ENCODE measurements at regions not wholly inside any gene's neighbourhood (a gene's known extent, or its start where the extent isn't known, plus 50 kb on each side); places are given as distances from the start of the nearest gene placed in this dataset.

DNA sequence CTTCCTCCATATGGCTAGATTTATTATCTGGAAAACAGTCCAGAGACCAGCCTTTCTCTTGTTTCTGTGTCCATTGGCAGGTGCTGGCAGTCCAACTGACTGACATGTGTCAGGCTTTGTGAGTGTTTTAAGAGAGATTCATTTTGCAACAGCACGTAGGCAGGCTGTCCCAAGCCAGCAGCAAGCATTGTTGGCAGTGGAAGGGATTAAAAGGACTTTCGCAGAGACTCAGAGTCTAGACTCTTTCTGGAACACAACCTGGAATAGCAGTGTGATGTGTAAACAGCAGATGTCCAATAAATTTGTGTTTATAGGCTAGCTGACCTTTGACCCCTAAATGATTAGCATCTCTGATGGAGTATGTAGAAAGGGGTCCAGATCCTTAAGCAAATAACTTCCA, 222.2 kb upstream of the SERP2 start:
- H3K9ac ChIP-seq (ENCODE audit: low read depth in 1 of 3, low read length in 3 of 3): peak overlapping the region in 1 of 3 donors; percentile 15
- H3K4me3 ChIP-seq (ENCODE audit: low read length in 3 of 3): no peak overlapping the region
- no peaks in the 10 kb centered on the region for H3K36me3 ChIP-seq (ENCODE audit: control insufficient read depth in 3 of 3, insufficient read depth in 3 of 3, low read length in 3 of 3)
- H3K27ac ChIP-seq (ENCODE audit: low read depth, low read length): peak overlapping the region; percentile 36
- peaks cover 28 to 43% (median 39%) of the 10 kb centered on the region in 3 donors for H3K4me1 ChIP-seq (ENCODE audit: control insufficient read depth in 3 of 3, insufficient read depth in 3 of 3, low read length in 3 of 3)
- H3K27me3 ChIP-seq (ENCODE audit: control insufficient read depth in 3 of 3, insufficient read depth in 3 of 3, low read length in 3 of 3): no peaks in the 10 kb centered on the region
- H3K9me3 ChIP-seq (ENCODE audit: control insufficient read depth in 3 of 3, low read length in 3 of 3): no peaks in the 10 kb centered on the region

DNA sequence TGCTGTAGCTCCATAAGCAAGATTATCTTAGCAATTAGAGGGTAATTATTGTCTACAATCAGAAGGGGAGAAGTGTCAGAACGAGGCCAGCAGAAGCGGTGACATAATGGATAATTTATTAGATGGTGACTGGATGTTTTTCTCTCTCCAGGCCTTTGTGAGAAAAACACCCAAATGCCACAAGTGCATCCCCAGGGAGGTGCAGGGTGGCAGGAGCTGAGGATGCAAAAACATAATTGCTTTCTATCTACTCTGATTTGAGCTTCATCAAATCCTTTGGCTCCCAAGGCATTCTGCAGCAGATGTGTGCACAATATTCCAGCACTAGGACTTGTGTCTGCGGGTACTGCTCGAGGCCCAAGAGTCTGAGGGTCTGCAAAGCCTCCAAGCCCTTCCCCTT, 220.1 kb upstream of the SERP2 start:
- H3K27me3 ChIP-seq (ENCODE audit: control insufficient read depth in 3 of 3, insufficient read depth in 3 of 3, low read length in 3 of 3): no peaks in the 10 kb centered on the region
- H3K27ac ChIP-seq (ENCODE audit: low read depth, low read length): no peak overlapping the region
- no peaks in the 10 kb centered on the region for H3K36me3 ChIP-seq (ENCODE audit: control insufficient read depth in 3 of 3, insufficient read depth in 3 of 3, low read length in 3 of 3)
- H3K4me3 ChIP-seq (ENCODE audit: low read length in 3 of 3): no peak overlapping the region
- peaks cover 48 to 61% (median 60%) of the 10 kb centered on the region in 3 donors for H3K4me1 ChIP-seq (ENCODE audit: control insufficient read depth in 3 of 3, insufficient read depth in 3 of 3, low read length in 3 of 3)
- H3K9ac ChIP-seq (ENCODE audit: low read depth in 1 of 3, low read length in 3 of 3): no peak overlapping the region
- no peaks in the 10 kb centered on the region for H3K9me3 ChIP-seq (ENCODE audit: control insufficient read depth in 3 of 3, low read length in 3 of 3)

DNA sequence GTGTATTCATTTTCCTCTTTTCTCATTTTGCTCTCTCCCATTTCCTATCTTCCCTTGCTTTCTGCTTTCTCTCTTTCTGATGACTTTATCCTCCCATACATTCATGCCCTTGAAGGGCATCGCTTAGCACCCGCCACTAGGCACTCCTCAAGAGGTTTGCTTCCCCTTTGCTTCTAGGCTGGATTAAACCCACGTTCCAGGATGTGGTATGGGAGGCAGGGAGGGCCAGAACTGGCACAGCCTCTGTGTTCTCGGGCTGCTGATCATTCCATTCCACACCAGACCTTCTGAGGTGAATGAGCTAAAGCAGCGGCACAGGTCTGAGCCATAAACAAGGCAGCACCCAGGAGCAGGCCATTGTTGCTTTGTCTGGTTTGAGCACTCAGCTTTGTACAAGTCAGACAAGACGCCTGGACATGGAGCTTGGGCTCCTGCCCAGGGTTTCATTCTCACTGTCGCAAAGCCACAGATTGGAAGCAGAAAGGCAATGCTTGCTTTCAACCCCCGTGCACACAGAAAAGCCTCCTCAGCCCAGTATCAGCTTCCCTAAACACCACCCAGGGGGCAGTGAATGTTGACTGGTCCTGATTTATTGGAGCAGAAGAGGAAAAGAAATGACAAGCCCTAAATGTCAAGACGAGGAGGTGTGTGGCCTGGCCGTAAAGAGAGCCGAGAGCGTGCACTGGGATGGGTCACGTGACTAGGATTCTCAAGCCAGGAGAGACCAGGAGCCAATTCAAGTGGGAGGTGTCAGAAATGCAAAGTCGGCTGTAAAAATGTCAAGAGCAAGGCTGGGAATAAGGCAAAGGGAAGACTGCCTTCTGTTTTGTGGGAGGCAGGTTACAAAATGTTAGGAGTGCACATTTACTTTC, 218.0 kb upstream of the SERP2 start:
- Histone ChIP-seq H3K9ac (ENCODE audit: low read depth in 1 of 3, low read length in 3 of 3) (peak overlapping the region; percentile 47 to 84 (median 75)), H3K4me1 (ENCODE audit: control insufficient read depth in 3 of 3, insufficient read depth in 3 of 3, low read length in 3 of 3) (peaks cover 67 to 77% (median 74%) of the 10 kb centered on the region in 3 donors), H3K4me3 (ENCODE audit: low read length in 3 of 3) (peak overlapping the region; percentile 45 to 66 (median 52))

DNA sequence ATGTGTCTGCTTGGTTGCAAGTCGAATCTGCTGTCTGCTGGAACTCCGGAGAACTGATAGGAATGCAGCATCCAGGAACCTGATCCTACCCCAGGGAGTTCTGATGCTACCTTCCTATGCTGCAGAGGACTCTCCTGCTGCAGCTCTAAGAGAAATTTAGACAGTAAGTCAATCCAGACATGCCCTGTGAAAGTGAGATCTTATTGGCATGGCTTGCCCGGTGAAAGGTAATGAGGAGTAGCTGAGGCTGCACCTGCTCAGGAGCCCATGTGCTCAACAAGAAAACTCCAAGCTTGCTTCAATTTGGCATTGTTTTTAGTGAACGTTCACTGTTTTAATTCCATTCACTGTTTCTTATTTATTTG, 217.3 kb upstream of the SERP2 start:
- peaks cover 71 to 79% (median 74%) of the 10 kb centered on the region in 3 donors for H3K4me1 ChIP-seq (ENCODE audit: control insufficient read depth in 3 of 3, insufficient read depth in 3 of 3, low read length in 3 of 3)

More for the DNA sequence above, 218.0 kb upstream of the SERP2 start:
- H3K27ac ChIP-seq (ENCODE audit: low read depth, low read length): peak overlapping the region; percentile 55
- no peaks in the 10 kb centered on the region for H3K27me3 ChIP-seq (ENCODE audit: control insufficient read depth in 3 of 3, insufficient read depth in 3 of 3, low read length in 3 of 3)
- H3K9me3 ChIP-seq (ENCODE audit: control insufficient read depth in 3 of 3, low read length in 3 of 3): no peaks in the 10 kb centered on the region
- no peaks in the 10 kb centered on the region for H3K36me3 ChIP-seq (ENCODE audit: control insufficient read depth in 3 of 3, insufficient read depth in 3 of 3, low read length in 3 of 3)

DNA sequence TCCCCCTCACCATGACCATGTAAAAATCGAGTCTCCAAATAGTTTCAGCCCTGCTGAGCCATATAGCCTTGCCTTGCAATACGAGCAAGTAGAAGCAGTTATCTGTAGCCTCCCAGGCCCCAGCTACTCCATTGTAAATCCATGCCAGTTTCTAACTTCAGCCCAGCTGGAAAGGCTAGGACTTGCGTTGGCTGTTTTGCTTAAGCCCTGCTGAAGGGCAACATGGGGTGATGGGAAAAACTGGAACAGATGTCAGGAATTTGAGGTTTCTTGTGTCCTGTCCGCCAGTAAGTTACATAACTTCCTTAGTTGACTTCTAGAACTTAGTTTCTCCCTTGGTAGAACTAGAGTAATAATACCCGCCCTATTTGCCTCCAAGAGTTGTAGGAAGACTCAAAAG, 216.0 kb upstream of the SERP2 start:
- Histone ChIP-seq H3K36me3 (ENCODE audit: control insufficient read depth in 3 of 3, insufficient read depth in 3 of 3, low read length in 3 of 3) (no peaks in the 10 kb centered on the region), H3K4me1 (ENCODE audit: control insufficient read depth in 3 of 3, insufficient read depth in 3 of 3, low read length in 3 of 3) (peaks cover 66 to 74% (median 68%) of the 10 kb centered on the region in 3 donors), H3K9me3 (ENCODE audit: control insufficient read depth in 3 of 3, low read length in 3 of 3) (no peaks in the 10 kb centered on the region), H3K9ac (ENCODE audit: low read depth in 1 of 3, low read length in 3 of 3) (peak overlapping the region in 1 of 3 donors; percentile 36), H3K27me3 (ENCODE audit: control insufficient read depth in 3 of 3, insufficient read depth in 3 of 3, low read length in 3 of 3) (no peaks in the 10 kb centered on the region), H3K27ac (ENCODE audit: low read depth, low read length) (peak overlapping the region; percentile 59), H3K4me3 (ENCODE audit: low read length in 3 of 3) (peak overlapping the region in 2 of 3 donors; percentile 1 to 14)

More for the DNA sequence above, 217.3 kb upstream of the SERP2 start:
- no peaks in the 10 kb centered on the region for H3K9me3 ChIP-seq (ENCODE audit: control insufficient read depth in 3 of 3, low read length in 3 of 3)
- H3K36me3 ChIP-seq (ENCODE audit: control insufficient read depth in 3 of 3, insufficient read depth in 3 of 3, low read length in 3 of 3): no peaks in the 10 kb centered on the region
- H3K27me3 ChIP-seq (ENCODE audit: control insufficient read depth in 3 of 3, insufficient read depth in 3 of 3, low read length in 3 of 3): no peaks in the 10 kb centered on the region
- peak overlapping the region; percentile 55 for H3K27ac ChIP-seq (ENCODE audit: low read depth, low read length)
- H3K9ac ChIP-seq (ENCODE audit: low read depth in 1 of 3, low read length in 3 of 3): peak overlapping the region; percentile 47 to 84 (median 75)
- H3K4me3 ChIP-seq (ENCODE audit: low read length in 3 of 3): peak overlapping the region; percentile 45 to 66 (median 52)

DNA sequence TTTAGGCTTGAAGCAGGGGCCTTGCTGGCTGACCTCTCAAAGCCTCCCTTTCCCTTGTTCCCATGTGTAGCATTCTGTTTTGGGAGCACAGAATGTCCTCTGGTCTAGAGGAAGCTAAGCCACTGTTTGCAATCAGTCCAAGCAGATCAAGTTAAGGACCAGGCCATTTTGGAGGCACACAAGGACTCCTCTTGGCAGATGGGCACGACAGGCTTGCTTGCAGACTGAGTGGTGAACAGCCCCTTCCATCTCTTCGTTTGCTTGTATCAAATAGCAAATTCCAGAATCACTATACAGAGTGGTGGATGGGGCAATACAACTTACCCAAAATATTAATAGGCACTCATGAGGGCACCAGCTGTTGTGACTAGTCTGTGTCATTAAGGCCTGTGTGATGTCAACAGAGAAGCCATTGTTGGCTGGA, 215.5 kb upstream of the SERP2 start:
- Histone ChIP-seq H3K27ac (ENCODE audit: low read depth, low read length) (peak overlapping the region; percentile 59), H3K27me3 (ENCODE audit: control insufficient read depth in 3 of 3, insufficient read depth in 3 of 3, low read length in 3 of 3) (no peaks in the 10 kb centered on the region), H3K9ac (ENCODE audit: low read depth in 1 of 3, low read length in 3 of 3) (peak overlapping the region in 1 of 3 donors; percentile 36), H3K4me1 (ENCODE audit: control insufficient read depth in 3 of 3, insufficient read depth in 3 of 3, low read length in 3 of 3) (peaks cover 66 to 74% (median 68%) of the 10 kb centered on the region in 3 donors), H3K4me3 (ENCODE audit: low read length in 3 of 3) (peak overlapping the region in 1 of 3 donors; percentile 1), H3K36me3 (ENCODE audit: control insufficient read depth in 3 of 3, insufficient read depth in 3 of 3, low read length in 3 of 3) (no peaks in the 10 kb centered on the region), H3K9me3 (ENCODE audit: control insufficient read depth in 3 of 3, low read length in 3 of 3) (no peaks in the 10 kb centered on the region)

DNA sequence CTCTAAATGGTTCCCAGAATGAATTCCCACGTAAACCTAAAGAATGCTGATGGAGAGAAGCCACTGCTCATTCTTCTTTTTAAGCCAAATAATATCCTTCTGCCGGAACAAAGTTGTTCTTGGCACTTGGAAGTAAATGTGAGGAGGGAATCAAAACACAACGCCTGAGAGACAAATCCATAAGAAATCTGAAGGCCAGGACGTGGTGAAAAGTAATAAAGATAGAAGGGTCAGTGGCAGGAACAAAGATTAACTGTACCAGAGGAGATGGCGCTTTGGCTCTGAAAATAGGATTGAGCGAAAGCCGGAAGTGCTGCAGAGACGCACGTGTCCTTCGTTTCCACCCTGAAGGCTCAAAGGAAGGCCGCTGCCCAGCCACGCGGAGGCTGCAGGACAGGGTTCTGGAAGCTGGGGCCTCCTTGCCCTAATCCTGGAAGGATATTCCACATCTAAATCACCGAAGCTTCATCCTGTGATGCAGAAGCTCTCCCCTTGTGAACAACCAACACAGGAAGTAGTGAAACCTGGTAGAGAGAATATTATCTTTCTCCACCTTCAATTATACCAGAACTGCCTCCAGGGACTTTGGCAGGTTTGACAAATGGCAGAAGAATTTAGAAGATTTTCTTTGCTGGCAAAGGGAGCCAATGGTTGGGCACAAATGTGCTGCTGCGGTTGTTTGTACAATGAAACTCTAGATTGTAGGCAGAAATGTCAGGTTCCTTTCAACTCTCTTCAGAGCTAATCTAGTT, 214.6 kb upstream of the SERP2 start:
- no peaks in the 10 kb centered on the region for H3K9me3 ChIP-seq (ENCODE audit: control insufficient read depth in 3 of 3, low read length in 3 of 3)
- no peak overlapping the region for H3K9ac ChIP-seq (ENCODE audit: low read depth in 1 of 3, low read length in 3 of 3)
- H3K27ac ChIP-seq (ENCODE audit: low read depth, low read length): peak overlapping the region; percentile 59
- H3K4me3 ChIP-seq (ENCODE audit: low read length in 3 of 3): no peak overlapping the region
- H3K27me3 ChIP-seq (ENCODE audit: control insufficient read depth in 3 of 3, insufficient read depth in 3 of 3, low read length in 3 of 3): no peaks in the 10 kb centered on the region
- H3K4me1 ChIP-seq (ENCODE audit: control insufficient read depth in 3 of 3, insufficient read depth in 3 of 3, low read length in 3 of 3): peaks cover 66 to 74% (median 68%) of the 10 kb centered on the region in 3 donors
- H3K36me3 ChIP-seq (ENCODE audit: control insufficient read depth in 3 of 3, insufficient read depth in 3 of 3, low read length in 3 of 3): no peaks in the 10 kb centered on the region

DNA sequence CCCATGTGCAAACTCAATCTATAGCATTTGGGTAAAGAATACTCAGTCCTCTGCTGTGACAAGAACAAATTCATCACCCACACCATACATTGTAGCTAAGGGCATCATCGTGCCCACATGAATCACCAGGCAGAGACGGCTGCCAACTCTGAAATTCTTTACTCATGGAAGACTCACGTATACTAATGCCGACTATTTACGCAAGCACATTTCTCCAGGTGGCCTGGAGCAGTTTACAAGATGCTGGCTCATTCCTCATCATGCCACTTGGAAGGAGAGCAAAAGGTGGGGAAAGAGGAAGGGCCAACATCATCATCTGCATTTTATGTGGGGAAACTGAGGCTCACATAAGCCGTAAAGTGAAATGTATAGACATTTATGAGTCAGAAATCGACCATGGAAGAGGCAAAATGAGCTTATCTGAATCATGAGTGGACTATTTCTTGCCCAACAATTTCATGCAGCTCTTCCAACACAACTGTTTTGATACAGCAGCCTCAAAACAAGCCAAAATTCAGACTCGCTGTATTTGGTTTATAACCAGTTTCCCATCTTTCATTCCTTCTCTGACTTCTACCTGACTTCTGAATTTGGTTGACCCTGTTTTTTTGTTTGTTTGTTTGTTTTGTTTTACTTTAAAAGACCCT, 213.9 kb upstream of the SERP2 start:
- H3K9ac ChIP-seq (ENCODE audit: low read depth in 1 of 3, low read length in 3 of 3): no peak overlapping the region
- no peaks in the 10 kb centered on the region for H3K27me3 ChIP-seq (ENCODE audit: control insufficient read depth in 3 of 3, insufficient read depth in 3 of 3, low read length in 3 of 3)
- H3K36me3 ChIP-seq (ENCODE audit: control insufficient read depth in 3 of 3, insufficient read depth in 3 of 3, low read length in 3 of 3): no peaks in the 10 kb centered on the region
- H3K4me1 ChIP-seq (ENCODE audit: control insufficient read depth in 3 of 3, insufficient read depth in 3 of 3, low read length in 3 of 3): peaks cover 65 to 68% (median 66%) of the 10 kb centered on the region in 3 donors
- peak overlapping the region; percentile 58 for H3K27ac ChIP-seq (ENCODE audit: low read depth, low read length)
- no peak overlapping the region for H3K4me3 ChIP-seq (ENCODE audit: low read length in 3 of 3)
- H3K9me3 ChIP-seq (ENCODE audit: control insufficient read depth in 3 of 3, low read length in 3 of 3): no peaks in the 10 kb centered on the region

DNA sequence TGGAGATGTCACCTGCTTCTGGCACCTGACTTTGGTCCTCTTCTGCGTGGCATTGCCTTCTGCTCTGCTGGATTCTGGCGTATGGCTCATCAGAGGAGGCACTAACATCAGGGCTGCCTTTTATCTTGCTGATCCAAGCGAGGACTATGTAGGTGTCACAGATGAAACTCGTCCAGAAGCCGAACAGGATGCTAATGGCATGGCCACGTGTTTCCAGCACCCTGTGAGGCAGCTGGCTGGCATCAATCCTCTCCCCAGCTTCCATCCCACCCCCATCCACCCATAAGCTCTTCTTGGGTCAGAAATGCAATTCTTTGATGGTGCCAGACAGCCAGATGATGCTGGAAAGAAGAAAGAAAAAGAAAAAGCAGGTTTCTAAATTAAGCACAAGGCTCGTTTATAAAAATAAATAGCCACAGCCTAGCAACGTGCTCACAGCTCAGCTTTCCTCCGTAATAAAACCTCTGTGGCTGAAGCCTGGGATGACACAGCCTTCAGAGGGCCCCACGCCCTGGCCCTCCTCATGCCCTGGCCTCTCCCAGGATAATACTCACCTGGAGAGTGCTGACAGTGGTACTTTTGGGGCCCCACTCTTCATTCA, 212.9 kb upstream of the SERP2 start:
- Histone ChIP-seq H3K9ac (ENCODE audit: low read depth in 1 of 3, low read length in 3 of 3) (peak overlapping the region in 1 of 3 donors; percentile 10), H3K9me3 (ENCODE audit: control insufficient read depth in 3 of 3, low read length in 3 of 3) (no peaks in the 10 kb centered on the region), H3K4me3 (ENCODE audit: low read length in 3 of 3) (peak overlapping the region; percentile 18 to 25 (median 23)), H3K36me3 (ENCODE audit: control insufficient read depth in 3 of 3, insufficient read depth in 3 of 3, low read length in 3 of 3) (no peaks in the 10 kb centered on the region), H3K27ac (ENCODE audit: low read depth, low read length) (peak overlapping the region; percentile 58), H3K27me3 (ENCODE audit: control insufficient read depth in 3 of 3, insufficient read depth in 3 of 3, low read length in 3 of 3) (no peaks in the 10 kb centered on the region), H3K4me1 (ENCODE audit: control insufficient read depth in 3 of 3, insufficient read depth in 3 of 3, low read length in 3 of 3) (peaks cover 55 to 60% (median 59%) of the 10 kb centered on the region in 3 donors)
